ENCODE measurements at regions not wholly inside any gene's neighbourhood (a gene's known extent, or its start where the extent isn't known, plus 50 kb on each side); places are given as distances from the start of the nearest gene placed in this dataset.
"Not testable (repeated sequence)": the region's sequence is repeated elsewhere in the genome, so short reads cannot be mapped to it uniquely, and the experiment has no call there.

DNA sequence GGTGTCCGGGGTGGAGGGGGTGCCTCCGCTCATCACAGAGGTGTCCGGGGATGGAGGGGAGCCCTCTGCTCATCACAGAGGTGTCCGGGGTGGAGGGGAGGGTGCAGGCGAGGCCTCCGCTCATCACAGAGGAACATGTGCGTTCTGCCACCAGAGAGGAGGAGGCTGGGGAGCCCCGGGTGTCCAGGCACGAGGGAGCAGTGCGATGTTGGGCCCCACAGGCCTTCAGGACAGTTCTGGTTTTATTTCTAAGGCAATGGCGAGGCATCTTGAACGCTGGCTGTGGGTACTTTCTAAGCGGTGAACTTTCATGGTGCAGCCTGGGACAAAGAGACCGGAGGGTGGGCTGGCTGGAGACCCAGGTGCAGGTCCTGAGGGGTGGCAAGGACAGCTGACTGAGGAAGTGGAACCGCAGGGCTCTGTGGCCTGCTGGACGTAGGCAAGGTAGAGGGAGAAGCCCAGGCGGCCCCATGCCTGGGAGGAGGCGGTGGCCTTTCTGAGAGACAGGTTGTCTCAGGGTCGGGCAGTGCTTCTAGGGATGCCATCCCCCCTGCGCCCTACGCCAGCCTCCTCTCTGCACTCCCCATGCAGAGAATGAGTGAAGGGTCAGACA is 196.6 kb upstream of the SALL3 start:
- no peak for DNase-seq (ENCODE audit: low read depth, low spot score)

DNA sequence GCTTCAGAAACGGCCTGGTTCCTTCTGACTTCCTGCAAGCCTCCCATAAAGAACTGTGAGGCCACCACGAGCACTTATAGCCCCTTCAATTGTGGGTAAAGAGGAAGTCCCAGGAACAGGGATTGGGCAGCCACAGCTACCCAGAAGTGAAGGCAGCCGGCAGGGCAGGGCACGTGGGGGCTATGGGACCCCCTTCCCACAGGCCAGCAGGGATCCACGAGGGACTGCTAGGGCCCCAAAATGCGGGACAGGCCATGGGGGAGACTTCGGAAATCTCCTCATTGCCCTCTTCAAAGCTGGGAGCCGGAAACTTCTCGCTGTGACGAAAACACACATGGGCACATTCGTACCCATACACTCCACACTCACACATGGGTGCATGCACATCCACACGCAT is 196.1 kb upstream of the SALL3 start:
- no peak for DNase-seq (ENCODE audit: low read depth, low spot score)

DNA sequence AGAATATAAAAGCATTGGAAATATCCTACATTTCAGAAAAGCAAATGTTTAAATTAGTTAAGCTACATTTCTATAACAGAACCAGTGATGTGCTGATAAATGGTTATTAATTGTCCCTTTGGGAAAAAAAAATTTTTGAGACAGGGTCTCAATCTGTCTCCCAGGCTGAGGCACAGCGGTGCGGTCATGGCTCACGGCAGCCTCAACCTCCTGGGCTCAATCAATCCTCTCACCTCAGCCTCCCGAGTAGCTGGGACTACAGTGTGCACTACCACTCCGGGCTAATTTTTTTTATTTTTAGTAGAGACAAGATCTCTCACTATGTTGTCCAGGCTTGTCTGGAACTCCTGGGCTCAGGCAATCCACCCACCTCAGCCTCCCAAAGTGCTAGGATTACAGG is 194.8 kb upstream of the SALL3 start:
- no peak for DNase-seq (ENCODE audit: low read depth, low spot score)

DNA sequence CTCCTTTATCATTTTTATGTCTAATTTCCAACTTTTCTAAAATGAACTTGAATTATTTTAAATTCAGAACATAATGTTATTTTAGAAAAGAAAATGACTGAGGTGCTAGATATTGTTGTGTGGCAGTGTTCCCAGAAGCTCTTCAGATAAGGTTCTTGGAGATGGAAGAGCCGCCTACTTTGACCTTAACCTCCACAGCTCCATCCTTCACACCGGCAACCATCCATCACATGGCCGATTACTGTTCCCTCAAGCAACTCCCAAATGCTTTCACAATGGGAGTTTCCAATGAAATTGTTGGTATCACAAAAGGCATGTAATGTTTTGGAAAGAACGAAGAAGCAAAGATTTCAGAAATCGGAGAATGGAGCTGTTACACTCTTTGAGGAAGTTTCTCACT is 193.9 kb upstream of the SALL3 start:
- no peak for DNase-seq (ENCODE audit: low read depth, low spot score)

DNA sequence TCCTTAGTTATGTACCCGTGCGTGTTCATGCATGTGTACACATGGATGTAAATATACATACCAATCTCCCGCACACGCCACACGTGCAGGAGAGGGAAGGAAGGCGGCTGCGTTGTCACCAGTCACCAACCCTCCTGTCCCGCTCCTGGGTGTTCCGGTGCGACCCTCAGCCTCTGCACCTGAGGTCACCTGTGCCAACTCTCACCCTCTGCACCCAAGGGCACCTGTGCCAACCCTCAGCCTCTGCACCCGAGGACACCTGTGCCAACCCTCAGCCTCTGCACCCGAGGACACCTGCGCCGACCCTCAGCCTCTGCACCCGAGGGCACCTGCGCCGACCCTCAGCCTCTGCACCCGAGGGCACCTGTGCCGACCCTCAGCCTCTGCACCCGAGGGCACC is 192.8 kb upstream of the SALL3 start:
- no peak for DNase-seq (ENCODE audit: low read depth, low spot score)

DNA sequence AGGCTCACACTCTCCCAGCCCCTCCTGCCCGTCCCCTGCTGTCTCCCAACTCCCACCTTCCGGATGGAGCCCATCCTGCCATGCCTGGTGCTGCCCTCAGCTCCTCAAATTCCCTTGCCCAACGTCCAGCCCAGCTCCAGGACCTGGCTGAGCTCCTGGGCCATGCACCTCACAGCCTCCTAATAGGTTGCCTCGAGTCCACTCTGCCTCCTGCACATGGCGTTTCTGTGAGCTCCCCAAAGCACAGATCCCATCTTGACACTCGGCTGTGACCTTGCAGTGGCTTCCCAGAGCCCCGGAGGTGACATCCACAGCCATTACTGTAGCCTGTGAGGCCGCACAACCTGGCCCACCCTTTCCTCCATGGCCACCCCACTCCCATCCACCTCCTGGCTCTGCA is 191.9 kb upstream of the SALL3 start:
- DNase-seq (ENCODE audit: low read depth, low spot score) = no peak

DNA sequence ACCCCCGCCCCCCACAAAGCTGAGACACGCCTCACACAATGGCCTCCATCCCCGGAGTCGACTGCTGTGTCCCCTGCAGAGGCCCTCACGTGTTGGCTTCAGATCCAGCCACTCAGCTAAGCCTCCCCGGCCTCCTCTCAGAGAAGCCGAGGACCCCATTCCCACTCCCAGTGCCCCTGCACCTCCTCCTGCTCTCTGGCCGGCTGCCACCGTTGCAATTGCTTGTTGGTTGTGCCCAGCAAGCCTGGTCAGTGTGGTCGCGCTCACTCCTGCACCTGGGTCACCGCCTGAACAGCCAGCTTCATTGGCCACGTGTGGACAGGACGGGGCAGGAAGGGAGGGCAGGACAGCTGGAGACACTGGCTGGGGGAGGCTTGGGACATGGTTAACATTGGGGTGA is 191.5 kb upstream of the SALL3 start:
- DNase-seq (ENCODE audit: low read depth, low spot score) = no peak

DNA sequence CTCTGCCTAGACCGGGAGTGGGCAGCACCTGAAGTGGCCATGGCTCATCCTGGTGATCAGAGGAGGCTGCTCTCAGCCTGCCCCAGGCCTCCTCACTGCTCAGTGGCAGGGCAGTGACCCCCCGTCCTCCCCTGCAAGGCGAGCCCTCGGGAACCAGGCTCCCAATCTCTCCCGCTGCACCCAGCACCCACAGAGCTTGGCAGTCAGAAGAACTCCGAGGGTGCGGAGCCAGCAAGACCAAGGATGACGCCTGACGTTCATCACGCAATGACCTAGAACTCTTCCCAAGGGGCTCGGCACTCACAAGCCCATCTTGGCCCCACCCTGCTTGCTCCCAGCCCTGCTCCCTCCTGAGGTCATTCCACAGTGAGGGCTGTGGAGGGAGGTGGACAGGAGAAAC is 189.8 kb upstream of the SALL3 start:
- DNase-seq (ENCODE audit: low read depth, low spot score) = no peak

DNA sequence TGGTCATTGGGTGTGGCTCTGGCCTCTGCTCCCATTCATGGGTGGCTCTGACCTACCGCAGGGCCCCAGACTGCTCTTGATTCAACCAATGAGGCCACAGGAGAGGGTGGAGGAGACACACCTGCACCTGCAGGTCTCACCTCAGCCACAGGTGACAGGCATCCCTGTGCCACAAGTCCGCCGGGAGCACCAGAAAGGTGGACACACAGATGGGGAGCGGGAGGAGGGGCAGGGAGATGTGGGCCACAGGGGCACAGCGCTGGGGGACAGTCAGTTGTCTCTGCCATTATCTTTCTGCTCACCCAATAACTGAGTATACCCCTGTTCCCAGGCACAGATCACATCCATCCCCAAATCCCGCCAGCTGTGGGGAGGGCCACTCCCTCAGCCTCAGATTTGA is 189.1 kb upstream of the SALL3 start:
- DNase-seq (ENCODE audit: low read depth, low spot score) = no peak

DNA sequence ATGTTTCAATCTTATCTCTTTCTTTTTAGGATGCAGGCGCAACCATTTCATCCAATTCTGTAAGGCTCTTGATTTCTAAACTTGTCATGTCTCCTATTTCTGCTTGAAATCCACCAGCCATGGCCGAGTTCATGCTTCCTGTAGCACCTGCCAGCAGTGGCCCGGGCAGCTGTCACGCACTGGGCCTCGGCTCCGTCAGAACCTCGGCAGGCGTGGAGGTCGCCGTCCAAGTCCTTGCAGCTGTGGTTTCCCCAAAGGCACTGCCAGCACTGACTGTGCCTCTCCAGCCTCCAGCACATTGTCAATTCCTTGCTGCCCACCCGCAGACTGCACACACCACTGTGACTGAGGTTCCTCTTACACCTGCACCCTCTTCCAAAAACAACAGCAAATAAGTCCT is 188.7 kb upstream of the SALL3 start:
- DNase-seq (ENCODE audit: low read depth, low spot score) = no peak

DNA sequence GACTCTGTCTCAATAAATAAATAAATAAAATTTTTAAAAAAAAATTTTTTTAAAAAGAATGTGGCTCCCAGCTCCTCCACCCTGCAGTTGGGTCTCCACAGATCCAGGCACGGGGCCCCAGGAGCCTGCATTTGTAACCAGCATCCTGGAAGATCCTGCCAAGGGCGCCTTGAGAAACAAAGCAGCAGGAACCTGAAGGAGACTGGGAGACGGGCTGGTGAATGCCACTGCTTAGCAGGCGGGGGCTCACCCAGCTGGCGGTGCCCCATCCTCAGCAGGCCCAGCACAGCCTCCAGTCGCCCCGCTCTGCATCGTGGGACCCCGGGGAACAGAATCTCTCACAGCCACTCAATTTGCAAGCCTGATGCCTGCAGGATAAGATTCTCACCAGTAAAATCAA is 187.5 kb upstream of the SALL3 start:
- no peak for DNase-seq (ENCODE audit: low read depth, low spot score)

DNA sequence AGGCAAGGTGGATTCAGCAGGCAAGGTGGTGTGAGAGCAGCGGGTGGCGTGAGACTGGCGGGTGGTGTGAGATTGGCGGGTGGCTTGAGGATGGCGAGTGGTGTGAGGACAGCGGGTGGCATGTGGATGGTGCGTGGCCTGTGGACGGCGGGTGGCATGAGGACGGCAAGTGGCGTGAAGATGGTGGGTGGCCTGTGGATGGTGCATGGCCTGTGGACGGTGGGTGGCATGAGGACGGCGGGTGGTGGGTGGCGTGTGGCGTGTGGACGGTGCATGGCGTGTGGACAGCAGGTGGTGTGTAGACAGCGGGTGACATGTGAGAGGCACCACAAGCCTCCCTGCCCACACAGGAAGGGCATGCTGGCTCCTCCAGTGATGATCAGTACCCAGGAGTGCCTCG is 186.9 kb upstream of the SALL3 start:
- DNase-seq (ENCODE audit: low read depth, low spot score) = no peak

DNA sequence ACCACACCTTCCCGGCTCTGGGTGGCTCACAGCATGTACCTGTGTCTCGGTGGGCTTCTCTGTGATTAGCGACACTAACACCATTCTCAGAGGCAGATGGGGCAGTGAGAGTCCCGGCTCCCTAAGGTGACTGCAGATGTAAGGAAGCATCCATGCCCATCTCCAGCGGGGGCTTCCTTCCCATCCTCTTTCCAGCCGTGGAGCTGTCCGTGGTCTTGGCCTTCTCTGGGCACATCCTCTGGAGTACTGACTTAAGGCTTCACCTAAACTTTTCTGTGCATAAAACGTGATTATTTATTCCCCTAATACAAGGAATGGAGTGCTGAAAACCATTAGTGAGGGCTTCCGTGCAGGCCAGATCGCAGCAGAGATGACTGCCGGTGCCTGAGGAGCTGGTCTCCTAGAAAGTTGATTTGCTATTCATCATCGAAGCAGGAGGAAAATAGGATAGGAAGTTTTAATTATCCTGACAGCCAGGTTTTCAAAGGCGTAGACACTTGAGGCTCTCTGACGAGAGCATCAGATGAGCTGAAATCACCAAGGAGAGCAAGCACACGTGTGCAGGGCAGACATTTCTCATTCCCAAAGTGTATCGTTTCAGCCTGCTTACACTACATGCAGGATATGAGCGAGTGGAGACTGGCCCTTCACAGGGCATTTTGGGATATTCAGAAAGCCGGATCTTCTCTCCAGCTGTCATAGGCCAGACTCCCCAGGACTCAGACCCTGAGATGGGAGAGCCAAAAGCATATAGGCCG is 186.1 kb upstream of the SALL3 start:
- no peak for DNase-seq (ENCODE audit: low read depth, low spot score)

DNA sequence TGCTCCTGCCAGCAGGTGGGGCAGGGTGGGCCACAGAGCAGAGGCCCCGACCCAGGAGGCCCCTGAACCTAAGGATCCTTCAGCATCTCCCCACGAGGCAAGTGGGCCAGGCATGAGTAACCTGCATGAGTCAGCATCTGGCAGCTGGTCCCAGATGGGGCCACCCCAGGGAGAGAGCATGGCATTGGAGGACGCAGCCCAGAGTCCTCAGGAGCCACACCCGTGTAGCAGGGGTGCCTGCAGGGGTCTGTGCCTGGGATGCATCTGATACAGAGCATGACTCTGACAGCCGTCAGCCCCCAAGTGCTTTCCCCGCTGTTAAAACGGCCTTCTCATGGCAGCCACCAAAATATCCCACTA is 185.6 kb upstream of the SALL3 start:
- no peak for DNase-seq (ENCODE audit: low read depth, low spot score)

DNA sequence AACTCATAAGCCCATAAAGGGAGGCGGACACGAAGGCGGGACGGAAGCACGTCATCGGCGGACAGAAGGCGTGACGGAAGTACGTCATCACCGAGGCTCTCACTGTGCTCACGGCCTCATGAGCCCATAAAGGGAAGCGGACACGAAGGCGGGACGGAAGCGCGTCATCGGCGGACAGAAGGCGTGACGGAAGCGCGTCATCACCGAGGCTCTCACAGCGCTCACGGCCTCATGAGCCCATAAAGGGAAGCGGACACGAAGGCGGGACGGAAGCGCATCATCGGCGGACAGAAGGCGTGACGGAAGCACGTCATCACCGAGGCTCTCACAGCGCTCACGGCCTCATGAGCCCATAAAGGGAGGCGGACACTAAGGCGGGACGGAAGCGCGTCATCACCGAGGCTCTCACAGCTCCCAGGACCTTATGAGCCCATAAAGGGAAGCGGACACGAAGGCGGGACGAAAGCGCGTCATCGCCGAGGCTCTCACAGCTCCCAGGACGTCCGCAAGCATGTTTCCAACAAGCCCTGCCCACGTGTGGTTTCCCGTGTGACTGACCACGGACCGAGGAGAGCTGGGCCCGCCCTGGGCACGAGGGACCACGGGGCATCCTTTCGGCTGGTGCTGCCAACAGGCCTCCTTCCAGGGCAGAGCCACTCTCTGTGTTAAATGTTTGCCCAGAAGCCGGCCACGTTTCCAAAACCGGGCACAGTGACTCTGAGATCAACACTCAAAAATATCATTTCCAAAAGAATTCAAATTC is 182.7 kb upstream of the SALL3 start:
- DNase-seq (ENCODE audit: low read depth, low spot score) = no peak

DNA sequence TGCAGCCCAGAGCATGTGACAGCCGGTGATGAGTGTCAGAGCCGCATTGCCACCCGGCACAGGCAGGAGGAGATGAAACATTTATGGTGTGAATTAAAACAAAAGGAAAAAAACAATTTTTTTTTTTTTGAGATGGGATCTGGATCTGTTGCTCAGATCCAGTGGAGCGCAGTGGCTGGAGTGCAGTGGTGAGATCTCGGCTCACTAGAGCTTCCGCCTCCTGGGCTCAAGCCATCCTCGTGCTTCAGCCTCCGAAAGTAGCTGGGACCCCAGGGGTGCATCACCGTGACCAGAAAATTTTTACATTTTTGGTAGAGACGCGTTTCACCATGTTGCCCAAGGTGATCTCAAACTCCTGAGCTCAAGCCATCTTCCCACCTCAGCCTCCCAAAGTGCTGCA is 182.1 kb upstream of the SALL3 start:
- no peak for DNase-seq (ENCODE audit: low read depth, low spot score)

DNA sequence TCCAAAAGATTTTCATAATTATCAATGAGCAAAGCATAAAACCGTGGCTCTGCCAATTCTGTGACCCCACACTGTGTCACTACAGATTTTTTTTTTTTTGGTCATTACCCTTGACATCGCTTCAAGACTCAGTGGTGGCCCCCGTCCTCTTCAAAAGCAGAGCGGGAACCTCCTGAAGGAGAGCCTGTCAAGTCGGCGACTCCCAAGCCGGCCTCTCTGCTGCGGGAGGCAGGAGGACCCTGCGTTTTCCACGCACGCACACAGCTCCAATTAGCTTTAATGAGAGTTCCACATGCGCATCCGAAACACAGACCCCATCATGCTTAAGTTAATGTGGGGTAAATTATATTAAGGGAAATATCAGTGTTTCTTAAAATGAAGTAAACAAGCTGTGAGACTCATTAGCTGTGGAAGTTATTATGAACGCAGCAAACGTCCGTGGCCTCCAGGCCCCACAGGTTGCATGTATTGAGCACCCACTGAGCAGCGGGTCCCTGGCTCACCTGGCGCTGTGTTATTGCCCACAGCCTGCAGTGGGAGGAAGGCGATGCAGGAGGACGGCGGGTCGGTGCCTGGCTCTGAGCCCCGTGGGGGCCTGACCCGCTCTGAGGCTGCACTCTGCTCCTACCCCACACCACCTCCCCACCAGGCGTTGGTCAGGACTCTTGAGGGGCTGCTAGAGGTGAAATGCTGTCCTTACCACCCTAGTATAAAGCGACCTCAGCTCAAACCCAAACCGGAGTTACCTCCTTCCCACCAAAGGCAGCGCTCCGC is 181.0 kb upstream of the SALL3 start:
- no peak for DNase-seq (ENCODE audit: low read depth, low spot score)

DNA sequence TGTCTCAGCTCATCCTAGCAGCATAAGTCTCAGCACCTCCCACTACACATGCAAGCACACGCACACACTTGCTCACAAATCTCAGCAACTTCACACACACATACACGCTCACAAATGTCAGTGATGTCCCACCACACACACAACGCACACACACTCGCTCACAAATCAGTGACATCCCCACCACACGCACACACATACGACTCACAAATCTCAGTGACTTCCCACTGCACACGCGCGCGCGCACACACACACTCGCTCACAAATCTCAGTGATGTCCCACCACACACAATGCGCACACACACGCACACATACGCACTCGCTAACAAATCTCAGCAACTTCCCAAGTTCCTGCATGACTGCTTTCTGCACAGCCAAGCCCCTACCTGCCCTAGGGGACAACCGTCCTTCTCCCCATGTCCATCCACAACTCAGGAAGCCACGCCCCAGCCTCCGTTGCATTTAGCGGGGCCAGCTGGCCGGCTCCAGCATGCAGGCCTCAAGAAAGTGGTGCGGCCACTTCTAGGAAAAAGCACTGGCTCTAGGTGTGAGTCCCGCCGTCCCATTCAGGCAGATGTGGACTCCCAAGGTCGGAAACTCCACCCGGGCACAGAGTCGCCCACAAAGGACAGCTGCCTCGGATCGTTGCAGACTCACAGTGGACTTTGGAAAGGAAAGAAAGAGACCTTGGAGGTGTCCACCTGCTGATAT is 180.1 kb upstream of the SALL3 start:
- DNase-seq (ENCODE audit: low read depth, low spot score) = no peak

DNA sequence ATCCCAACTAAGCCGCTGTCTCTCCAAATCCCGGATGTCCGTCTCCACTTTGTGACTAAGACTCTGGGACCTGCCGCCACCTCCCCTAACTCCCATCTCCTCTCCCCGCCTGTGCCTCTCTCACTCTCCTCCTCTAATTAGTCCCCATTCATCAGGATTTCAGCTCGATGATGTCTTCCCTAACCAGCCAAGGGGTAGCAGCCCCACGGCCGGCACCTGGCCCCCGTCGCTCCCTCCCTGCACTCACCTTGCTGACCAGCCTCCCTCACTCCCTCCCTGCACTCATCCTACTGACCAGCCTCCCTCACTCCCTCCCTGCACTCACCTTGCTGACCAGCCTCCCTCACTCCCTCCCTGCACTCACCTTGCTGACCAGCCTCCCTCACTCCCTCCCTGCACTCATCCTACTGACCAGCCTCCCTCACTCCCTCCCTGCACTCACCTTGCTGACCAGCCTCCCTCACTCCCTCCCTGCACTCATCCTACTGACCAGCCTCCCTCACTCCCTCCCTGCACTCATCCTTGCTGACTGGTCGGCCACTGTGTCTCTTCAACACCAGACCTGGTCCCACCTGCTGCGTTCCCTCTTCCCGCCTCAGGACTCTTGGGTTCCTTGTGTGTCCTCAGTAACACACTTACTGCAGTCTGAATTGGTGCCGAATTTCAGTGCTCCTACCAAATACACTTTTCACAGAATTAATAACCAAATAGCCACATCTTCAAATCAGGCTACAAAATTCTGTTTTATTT is 179.3 kb upstream of the SALL3 start:
- DNase-seq (ENCODE audit: low read depth, low spot score) = not testable (repeated sequence)

DNA sequence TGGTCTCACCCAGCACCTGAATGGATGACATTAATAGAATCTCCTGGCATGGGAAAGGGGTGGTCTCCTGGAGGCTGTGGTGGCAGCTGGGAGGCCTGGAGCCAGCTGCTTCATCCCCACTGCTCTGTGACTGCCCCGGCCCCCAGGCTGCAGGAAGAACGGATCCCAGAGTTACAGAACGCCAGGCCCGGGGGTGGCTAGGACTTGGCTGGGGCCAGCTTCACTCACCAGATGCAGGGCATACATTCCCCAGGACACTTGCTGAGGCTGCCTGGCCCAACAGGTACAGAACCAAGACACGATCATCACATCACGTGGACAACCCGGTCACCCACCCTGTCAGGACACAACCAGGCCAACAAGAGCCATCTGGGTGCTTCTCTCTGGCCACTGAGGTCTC is 178.6 kb upstream of the SALL3 start:
- no peak for DNase-seq (ENCODE audit: low read depth, low spot score)

DNA sequence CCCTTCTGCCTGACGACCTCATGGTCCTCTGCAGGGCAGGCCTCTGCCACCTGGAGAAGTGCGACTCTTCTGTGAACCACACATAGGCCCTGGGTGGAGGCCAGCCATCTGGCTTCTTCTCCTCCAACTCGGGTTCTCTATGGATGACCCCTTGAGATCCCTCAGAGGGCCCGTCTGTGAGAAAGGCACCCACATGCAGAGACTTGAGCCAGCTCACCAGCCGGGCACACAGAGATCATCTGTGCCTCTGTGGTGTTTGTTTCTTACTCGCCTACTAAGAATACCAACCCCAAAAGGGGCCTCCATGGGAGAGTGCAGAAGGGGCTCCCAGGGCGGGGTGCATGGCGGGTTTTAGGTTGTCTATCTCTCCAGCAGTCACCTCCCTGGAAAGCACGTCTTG is 176.5 kb upstream of the SALL3 start:
- DNase-seq (ENCODE audit: low read depth, low spot score) = no peak

All from ELF-1 (cell line).